ENCODE measurements at regions not wholly inside any gene's neighbourhood (a gene's known extent, or its start where the extent isn't known, plus 50 kb on each side); places are given as distances from the start of the nearest gene placed in this dataset.

DNA sequence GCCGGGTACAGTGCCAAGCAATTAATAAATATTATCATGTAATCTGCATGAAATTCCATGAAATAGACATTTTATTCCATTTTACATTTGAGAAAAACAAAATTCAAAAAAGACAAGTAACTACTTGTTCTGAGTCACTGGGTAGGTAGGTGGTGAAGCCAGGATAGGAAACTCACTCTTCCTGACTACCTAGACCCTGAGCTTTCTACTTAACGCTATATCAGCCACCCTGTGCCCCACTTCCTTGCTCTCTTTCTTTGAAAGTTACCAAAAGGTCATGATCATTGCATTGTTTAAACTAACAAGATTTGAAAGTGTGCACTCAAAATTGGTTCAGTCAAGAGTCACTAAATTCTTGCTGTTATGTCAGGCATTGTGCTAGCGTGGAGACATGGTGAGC lies 235.7 kb downstream of the CD83 start:
- no peaks in the 10 kb centered on the region for H3F3A ChIP-seq (ENCODE audit: insufficient read depth)

DNA sequence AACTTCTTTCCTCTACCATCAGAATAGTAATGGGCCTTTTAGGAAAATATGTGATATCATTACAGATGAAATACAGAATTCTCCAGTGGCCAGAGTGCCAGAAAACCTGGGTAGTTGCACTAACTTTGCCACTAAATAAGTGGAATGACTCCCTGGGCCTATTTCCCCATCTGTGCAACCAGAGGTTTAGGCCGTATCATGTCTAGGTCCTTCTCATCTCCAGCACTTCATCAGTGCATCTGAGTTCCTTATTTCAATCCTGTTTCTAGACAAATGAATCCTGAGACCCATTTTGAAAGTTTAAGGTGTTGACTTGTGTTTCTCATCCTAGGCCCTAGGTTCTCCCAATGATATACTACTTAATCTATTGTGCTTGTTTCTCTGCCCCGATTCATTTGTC lies 236.2 kb downstream of the CD83 start:
- Histone ChIP-seq H3K9me2 (replicated peaks; ENCODE audit: insufficient read depth, low read length) (no peaks in the 10 kb centered on the region), H3K9me3 (ENCODE audit: insufficient read depth, low read length) (no peaks in the 10 kb centered on the region), H4K20me1 (ENCODE audit: low read depth, low read length) (no peaks in the 10 kb centered on the region), H3K36me3 (ENCODE audit: low read length) (no peaks in the 10 kb centered on the region), H3K4me2 (ENCODE audit: low read depth, low read length, poor library complexity, severe bottlenecking) (no peak overlapping the region), H3K9ac (ENCODE audit: low read length) (no peak overlapping the region), H3K79me2 (ENCODE audit: insufficient read depth, low read length) (no peaks in the 10 kb centered on the region), H3F3A (ENCODE audit: insufficient read depth) (no peaks in the 10 kb centered on the region), H2AFZ (ENCODE audit: low read depth, low read length, severe bottlenecking) (no peak overlapping the region), H3K27ac (ENCODE audit: low read depth, low read length) (no peak overlapping the region), H3K27me3 (ENCODE audit: low read length) (no peaks in the 10 kb centered on the region), H3K4me3 (ENCODE audit: insufficient read depth, low read length, poor library complexity, severe bottlenecking) (no peak overlapping the region)
- TF ChIP-seq, protein P1, sequence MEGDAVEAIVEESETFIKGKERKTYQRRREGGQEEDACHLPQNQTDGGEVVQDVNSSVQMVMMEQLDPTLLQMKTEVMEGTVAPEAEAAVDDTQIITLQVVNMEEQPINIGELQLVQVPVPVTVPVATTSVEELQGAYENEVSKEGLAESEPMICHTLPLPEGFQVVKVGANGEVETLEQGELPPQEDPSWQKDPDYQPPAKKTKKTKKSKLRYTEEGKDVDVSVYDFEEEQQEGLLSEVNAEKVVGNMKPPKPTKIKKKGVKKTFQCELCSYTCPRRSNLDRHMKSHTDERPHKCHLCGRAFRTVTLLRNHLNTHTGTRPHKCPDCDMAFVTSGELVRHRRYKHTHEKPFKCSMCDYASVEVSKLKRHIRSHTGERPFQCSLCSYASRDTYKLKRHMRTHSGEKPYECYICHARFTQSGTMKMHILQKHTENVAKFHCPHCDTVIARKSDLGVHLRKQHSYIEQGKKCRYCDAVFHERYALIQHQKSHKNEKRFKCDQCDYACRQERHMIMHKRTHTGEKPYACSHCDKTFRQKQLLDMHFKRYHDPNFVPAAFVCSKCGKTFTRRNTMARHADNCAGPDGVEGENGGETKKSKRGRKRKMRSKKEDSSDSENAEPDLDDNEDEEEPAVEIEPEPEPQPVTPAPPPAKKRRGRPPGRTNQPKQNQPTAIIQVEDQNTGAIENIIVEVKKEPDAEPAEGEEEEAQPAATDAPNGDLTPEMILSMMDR (IDR thresholded peaks at IDR 0.05; ENCODE audit: insufficient read depth, low read length, poor library complexity, severe bottlenecking): no peak
- no peak for TF ChIP-seq EZH2phosphoT487 (conservative IDR thresholded peaks at IDR 0.05; ENCODE audit: low read length)

More for the DNA sequence above, 235.7 kb downstream of the CD83 start:
- H2AFZ ChIP-seq (ENCODE audit: low read depth, low read length, severe bottlenecking): no peak overlapping the region
- H3K9me3 ChIP-seq (ENCODE audit: insufficient read depth, low read length): no peaks in the 10 kb centered on the region
- H3K9ac ChIP-seq (ENCODE audit: low read length): no peak overlapping the region
- H3K4me2 ChIP-seq (ENCODE audit: low read depth, low read length, poor library complexity, severe bottlenecking): no peak overlapping the region
- TF ChIP-seq, protein P1 (IDR thresholded peaks at IDR 0.05; ENCODE audit: insufficient read depth, low read length, poor library complexity, severe bottlenecking): no peak
- no peak for TF ChIP-seq EZH2phosphoT487 (conservative IDR thresholded peaks at IDR 0.05; ENCODE audit: low read length)
- H4K20me1 ChIP-seq (ENCODE audit: low read depth, low read length): no peaks in the 10 kb centered on the region
- no peak overlapping the region for H3K27ac ChIP-seq (ENCODE audit: low read depth, low read length)
- H3K4me3 ChIP-seq (ENCODE audit: insufficient read depth, low read length, poor library complexity, severe bottlenecking): no peak overlapping the region
- no peaks in the 10 kb centered on the region for H3K36me3 ChIP-seq (ENCODE audit: low read length)
- no peaks in the 10 kb centered on the region for H3K27me3 ChIP-seq (ENCODE audit: low read length)
- no peaks in the 10 kb centered on the region for H3K79me2 ChIP-seq (ENCODE audit: insufficient read depth, low read length)
- H3K9me2 ChIP-seq (replicated peaks; ENCODE audit: insufficient read depth, low read length): no peaks in the 10 kb centered on the region

DNA sequence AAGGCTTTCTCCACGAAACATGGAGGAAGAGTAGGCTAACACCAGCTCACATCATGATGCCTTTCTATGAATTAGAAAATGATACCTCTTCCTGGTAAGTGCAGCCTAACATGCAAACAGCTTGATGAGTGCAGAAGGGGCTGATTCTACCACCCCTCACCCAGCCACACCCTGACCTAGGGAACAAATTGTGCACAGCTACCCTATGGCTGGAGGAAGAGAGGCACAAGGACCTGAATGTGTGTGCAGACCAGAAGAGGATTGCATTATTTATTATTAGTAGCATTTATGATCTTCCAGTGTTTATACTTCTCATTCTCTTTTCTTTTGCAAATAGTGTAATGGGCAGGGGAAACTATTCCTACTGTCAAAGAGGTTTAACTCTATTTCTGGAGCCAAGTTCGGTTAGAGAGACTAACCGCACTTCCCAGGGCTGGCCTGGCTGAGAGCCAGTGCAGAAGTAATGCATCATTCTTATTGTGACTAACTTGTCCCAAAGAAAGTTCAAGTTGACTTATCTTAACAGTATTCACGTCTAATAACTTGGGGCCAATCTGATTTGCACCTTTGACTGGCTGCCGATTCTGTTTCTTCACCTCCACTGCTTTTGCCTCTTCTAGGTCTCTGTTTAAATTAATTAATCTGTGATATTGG lies 237.5 kb downstream of the CD83 start:
- H3K4me2 ChIP-seq (ENCODE audit: low read depth, low read length, poor library complexity, severe bottlenecking): no peak overlapping the region
- H2AFZ ChIP-seq (ENCODE audit: low read depth, low read length, severe bottlenecking): no peak overlapping the region

More for the DNA sequence above, 237.5 kb downstream of the CD83 start:
- H3F3A ChIP-seq (ENCODE audit: insufficient read depth): no peaks in the 10 kb centered on the region
- no peaks in the 10 kb centered on the region for H3K9me3 ChIP-seq (ENCODE audit: insufficient read depth, low read length)
- no peak overlapping the region for H3K27ac ChIP-seq (ENCODE audit: low read depth, low read length)
- H4K20me1 ChIP-seq (ENCODE audit: low read depth, low read length): no peaks in the 10 kb centered on the region
- TF ChIP-seq, protein P1 (IDR thresholded peaks at IDR 0.05; ENCODE audit: insufficient read depth, low read length, poor library complexity, severe bottlenecking): no peak
- no peak for TF ChIP-seq EZH2phosphoT487 (conservative IDR thresholded peaks at IDR 0.05; ENCODE audit: low read length)
- H3K79me2 ChIP-seq (ENCODE audit: insufficient read depth, low read length): no peaks in the 10 kb centered on the region
- H3K9me2 ChIP-seq (replicated peaks; ENCODE audit: insufficient read depth, low read length): no peaks in the 10 kb centered on the region
- H3K36me3 ChIP-seq (ENCODE audit: low read length): no peaks in the 10 kb centered on the region
- H3K27me3 ChIP-seq (ENCODE audit: low read length): no peaks in the 10 kb centered on the region
- H3K4me3 ChIP-seq (ENCODE audit: insufficient read depth, low read length, poor library complexity, severe bottlenecking): no peak overlapping the region
- H3K9ac ChIP-seq (ENCODE audit: low read length): no peak overlapping the region
